Esophagus mucosa (tissue), 1 donor: ENCODE measurements at regions not wholly inside any gene's neighbourhood (a gene's known extent, or its start where the extent isn't known, plus 50 kb on each side); places are given as distances from the start of the nearest gene placed in this dataset.
"Not testable (repeated sequence)": the region's sequence is repeated elsewhere in the genome, so short reads cannot be mapped to it uniquely, and the experiment has no call there.

Experiments used
- ATAC-seq: fragments of 200-7000 bp; cut with Tn5 transposase; one replicate; pipeline ENCODE4 v1.9.1; 2020
- donor health status: DM: yes; HTN: yes; CAD: no.

- ATAC-seq: no peak
Observed at GRCh38 chr5:123294544-123294943, 128.7 kb downstream of the CEP120 start.

DNA sequence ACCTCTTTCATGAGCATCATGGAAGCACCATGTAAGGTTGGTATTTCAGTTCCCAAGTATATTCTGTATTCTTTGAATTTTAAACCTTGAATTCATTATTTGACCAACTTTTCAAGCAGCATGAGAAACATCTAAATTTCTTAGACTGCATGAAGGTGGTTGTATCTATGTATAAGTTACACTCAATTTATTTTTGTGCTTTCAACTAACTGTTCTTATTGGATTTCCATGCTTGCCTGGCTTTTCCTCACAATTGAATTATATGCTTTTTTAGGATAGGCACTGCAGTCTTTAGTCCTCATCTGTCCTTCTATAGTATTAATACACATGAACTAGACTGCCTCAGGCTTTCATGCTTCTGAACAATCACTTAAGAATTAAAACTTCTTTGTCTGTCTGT, 134.0 kb downstream of the CEP120 start:
- ATAC-seq: no peak

GRCh38 chr5:123287881-123288280, 135.3 kb downstream of the CEP120 start:
- no peak for ATAC-seq

GRCh38 chr5:123286891-123287290, 136.3 kb downstream of the CEP120 start:
- no peak for ATAC-seq

DNA sequence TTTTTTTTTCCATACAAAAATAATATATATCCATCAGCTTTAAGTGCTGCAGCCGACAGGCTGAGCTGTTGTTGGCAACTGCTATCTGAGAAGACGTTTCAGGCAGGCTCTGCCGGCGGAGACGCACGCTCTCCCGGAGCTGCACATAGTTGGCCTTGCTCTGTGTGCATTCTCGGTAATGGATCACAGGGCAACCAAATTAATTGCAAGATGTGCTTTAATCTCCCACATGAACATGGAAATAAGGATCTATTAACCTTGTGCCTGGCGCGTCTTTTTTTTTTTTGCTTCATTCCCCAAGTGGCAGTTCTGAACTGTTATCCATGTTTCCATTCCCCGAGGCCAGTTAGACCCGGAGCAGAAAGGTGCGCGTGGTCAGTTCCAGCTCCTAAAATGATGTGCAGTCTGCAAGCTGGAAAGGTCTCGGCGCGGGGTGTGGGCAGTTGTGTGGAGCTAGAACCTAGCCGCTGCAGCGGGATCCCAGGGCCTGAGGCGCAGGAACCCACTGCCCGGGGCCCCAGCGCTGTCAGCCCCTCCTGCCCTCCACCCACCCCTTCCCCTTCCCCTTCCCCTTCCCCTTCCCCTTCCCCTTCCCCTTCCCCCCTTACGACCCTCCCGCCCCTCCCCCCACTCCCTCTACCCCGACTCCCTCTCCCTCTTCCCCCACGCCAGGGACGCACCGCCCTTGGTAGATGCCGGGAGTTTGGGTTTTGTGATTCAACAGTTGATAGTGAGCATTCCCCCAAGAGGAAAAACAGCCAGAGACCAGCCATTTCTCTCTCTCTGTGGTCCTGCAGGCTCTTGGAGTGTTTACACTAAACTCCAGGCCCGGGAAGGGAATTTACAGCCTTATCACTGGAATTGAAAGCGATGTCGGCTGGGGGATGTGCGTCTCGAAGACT, 137.8 kb downstream of the CEP120 start:
- no peak for ATAC-seq

DNA sequence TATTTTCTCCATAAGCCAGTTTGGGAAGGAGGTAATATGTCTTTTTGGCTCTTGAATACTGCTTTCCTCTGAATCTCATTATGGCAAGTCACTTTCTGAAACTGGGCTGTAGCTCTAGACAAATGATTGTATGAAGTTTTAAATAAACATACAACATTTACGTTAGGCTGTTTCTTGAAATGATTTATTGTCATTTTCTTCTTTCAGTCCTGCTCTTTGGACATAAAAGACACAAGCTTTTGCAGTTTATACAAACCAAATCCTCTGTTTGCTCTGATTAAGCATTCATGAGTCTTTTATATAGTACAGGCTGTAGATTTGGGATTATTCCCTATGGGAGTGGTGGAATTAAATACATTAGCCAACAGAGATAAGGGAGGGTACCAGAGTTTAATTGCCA, 139.7 kb downstream of the CEP120 start:
- no peak for ATAC-seq

- ATAC-seq: peak; percentile 36
Observed at GRCh38 chr5:123283031-123283430, 140.2 kb downstream of the CEP120 start.

DNA sequence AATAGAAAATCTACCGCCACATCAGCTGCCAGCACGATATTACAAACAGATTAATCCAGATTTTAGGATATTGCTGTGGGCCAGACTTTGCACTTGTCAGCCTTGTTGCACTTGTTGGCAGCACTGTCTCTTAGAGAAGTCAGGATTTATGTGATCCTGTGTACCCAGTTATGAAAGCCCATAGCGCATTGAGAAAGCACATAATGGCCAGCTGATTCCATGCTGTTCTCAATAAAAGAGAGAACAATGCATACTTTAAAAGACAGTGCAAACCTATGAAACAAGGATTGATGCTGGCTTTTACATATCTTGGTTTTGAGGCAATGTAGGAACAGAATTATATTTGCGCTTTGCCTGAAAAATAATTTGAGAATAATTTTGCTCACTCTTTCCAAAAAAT, 140.8 kb downstream of the CEP120 start:
- no peak for ATAC-seq

GRCh38 chr5:123280854-123281253, 142.3 kb downstream of the CEP120 start:
- ATAC-seq: not testable (repeated sequence)

DNA sequence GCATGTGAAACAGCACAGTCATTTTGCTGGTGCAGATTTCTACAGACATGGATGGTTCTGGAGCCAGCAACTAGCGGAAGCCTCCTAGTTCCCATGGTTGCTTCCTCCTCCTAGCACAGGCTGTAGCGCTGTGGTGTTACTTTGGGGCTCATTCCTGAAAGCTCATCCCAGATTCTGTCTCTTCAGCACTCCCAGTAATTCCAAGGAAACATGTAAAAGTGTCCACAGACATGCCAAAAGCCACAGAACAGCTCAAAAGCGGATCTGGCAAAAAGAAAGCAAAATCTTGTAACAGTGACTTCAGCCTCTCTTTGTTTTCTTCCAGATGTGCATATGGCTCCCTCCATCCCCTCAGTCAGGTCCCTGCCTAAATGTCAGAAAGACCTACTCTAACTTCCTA, 144.1 kb downstream of the CEP120 start:
- ATAC-seq: no peak

DNA sequence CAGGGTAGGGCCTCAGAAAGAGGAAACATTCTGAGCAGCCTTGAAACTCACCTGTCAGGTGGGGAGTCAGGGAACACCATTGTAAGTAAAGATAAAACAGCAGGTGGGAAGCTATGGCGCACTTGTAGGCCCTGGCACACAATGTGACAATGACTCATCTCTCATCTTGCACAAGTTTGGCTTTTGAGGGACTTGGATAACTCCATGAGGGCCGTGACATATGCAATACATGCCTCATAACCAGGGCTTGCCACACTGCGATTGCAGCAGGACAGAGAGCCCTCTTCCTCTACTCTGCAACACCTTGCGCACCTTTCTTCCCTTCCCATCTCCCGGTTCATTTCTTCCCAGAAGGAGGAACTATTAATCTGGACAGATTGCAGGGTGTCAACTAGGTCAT, 144.9 kb downstream of the CEP120 start:
- ATAC-seq: peak; percentile 60

GRCh38 chr5:123273984-123274383, 149.2 kb downstream of the CEP120 start:
- ATAC-seq: no peak

DNA sequence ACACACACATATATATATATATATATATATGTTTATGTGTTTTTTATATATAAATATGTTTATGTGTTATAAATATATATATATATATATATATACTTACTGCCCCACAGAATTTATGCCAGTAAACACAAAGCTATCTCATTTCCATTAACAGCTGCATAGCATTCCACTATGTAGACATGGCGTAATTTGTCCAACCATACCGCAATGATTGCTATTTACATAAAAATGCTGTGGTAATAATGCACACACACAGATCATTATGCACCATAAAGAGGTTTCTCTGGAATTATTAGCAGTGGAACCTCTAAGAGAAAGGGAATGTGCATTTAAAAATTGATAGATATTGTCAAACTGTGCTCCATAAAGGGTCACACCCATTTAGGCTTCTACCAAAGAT, 150.1 kb downstream of the CEP120 start:
- no peak for ATAC-seq

GRCh38 chr5:123269851-123270250, 153.4 kb downstream of the CEP120 start:
- ATAC-seq: no peak

GRCh38 chr5:123269436-123269835, 153.8 kb downstream of the CEP120 start:
- no peak for ATAC-seq

DNA sequence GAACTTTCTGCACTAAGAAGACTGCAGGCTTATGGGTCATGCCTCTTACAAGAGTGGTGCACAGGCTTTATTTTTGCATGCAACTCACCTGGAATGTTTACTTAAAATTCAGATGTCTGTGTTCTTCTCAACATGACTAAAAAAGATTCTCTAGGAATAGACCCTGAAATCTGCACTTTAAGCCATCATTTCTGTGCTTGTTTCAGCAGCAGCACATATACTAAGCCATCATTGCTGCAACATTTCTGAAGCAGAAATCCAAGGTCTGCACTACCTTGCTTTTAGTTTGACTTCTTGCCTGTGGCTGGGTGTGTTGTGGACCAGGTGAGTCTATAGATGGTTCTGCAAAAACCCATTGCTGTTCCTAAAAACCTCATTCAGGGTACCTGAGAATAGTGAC, 156.8 kb downstream of the CEP120 start:
- ATAC-seq: no peak

DNA sequence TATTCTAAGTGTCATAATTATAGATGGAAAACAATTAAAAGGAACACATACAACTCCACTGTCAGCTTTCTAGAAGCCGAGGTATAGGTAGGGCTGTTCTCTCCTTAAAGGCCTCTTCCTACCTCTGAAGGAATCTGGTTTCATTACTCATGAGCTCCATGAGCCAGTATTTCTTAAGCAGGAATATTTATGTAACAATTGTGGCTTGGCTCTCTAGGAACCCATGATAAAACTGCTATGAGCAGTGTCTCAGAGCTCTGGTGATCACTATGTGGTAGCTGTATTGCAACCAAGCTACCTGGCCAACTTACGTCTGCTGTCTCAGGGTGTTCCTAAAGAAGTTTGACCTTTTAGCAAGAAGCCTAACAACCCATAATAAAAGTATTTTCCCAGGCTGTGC, 157.7 kb downstream of the CEP120 start:
- no peak for ATAC-seq

GRCh38 chr5:123264394-123264793, 158.8 kb downstream of the CEP120 start:
- ATAC-seq: no peak

DNA sequence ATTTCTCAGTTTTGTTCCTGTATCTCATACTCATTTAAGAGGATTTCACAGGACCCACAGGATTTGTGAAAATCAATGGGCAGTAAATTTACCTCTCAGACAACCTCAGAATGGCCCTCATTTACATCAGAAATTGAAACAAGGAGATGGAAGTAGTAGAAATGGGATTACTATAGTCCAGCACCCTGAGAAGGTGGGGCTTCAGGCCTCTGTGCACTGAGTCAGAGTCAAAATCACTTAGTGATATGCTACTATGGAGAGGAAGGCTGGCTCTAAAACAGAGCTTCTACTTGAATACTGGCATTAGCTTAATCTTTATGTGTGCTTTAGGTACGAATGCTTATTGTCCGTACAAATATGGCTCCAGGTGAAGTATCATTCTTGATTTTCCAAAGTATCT, 159.3 kb downstream of the CEP120 start:
- ATAC-seq: no peak

GRCh38 chr5:123262216-123262823, 160.9 kb downstream of the CEP120 start:
- peak; percentile 58 for ATAC-seq

DNA sequence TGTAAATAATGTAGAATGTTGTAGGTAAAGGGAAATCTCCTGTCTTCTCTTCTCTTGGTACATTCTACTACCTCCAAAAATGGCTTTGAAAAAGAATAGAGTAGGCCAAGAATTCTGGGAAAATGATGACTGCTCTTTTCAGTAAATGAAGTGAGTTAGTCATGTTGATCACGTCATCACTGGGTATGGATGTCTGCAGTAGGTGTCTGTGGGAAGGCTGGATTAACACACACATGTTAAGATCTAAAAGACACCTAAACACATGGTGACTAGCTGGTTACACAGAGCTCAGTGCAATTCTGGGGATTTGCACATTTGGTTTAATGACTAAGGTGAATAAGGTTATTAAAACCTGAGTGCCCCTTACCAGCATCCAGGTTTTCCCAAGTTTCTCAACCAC, 161.5 kb downstream of the CEP120 start:
- ATAC-seq: peak; percentile 98

DNA sequence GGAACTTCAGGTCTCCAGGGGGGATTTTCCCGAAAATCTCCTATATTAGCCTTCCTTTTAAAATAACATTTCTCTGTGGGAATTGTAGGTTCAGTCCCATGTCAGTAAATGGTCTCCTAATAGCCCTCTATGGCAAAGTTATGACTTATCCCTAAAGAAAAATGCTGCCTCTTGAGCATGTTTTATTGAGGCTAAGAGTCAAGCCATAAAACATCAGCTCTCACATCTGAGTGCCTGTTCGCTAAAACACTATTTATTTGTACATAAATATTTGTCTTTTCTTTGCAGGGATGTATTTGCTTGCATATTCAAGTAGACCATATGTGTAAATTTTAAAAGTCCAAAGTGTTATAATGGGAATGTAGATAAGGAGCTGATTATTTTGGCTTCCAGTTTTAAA, 160.4 kb downstream of the PRDM6 start:
- ATAC-seq: no peak

GRCh38 chr5:123245689-123246088, 156.6 kb downstream of the PRDM6 start:
- no peak for ATAC-seq

DNA sequence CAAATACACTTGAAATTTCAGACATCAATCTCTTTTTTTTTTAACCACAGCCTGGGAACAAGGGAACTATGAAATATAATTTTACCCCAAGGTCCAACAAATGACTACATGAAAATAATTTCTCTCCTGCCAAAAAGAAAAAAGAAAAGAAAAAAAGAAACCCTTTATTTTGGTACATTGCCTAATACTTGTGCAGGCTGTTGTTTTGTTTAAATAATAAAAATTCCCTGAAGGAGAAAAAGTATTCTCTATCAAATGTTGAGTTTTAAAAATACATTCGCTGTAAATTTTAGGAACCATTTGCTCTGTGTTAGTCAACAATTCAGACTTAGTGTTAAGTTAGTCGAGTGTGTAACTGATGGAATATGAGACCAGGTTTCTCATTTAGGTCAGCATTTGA, 155.4 kb downstream of the PRDM6 start:
- no peak for ATAC-seq
